ELF-1 (cell line): ENCODE measurements at regions not wholly inside any gene's neighbourhood (a gene's known extent, or its start where the extent isn't known, plus 50 kb on each side); places are given as distances from the start of the nearest gene placed in this dataset.

Experiments
- DNase-seq: peaks from one replicate; pipeline ENCODE4 v3.0.0-alpha.2; 2016; ENCODE audit warnings: low read depth, low spot score

DNA sequence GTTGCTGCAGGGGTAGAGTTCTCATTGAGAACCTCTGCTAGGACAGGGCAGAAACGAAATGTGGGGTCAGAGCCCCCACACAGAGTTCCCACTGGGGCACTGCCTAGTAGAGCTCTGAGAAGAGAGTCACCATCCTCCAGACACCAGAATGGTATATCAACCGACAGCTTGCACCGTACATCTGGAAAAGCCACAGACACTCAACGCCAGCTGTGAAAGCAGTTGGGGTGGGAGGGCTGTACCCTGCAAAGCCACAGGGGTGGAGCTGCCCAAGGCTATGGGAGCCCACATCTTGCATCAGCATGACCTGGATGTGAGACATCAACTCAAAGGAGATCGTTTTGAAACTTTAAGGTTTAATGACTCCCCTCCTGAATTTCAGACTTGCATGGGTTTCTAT lies 284.0 kb upstream of the DEPDC1 start:
- no peak for DNase-seq

- DNase-seq, result no peak
Observed at GRCh38 chr1:68782890-68783289, 286.0 kb upstream of the DEPDC1 start.

DNA sequence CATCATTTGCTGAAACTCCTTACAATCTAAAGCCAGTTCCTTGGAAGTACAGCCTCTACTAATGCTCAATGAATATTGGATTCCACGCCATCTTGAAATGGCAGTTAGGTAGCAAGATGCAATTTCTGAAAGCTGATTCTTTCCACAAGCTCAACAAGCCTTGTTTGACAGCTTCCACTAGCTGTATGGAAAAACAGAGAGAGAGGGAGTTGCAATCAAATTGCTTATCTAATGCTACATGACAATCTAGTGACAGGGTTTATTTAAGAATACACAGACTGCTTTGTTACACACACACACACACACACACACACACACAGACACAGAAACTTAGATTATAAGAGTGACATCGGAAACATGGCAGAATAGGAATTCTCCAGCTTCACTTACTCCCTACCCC lies 288.4 kb upstream of the DEPDC1 start:
- DNase-seq, result no peak

- DNase-seq, result no peak
Observed at GRCh38 chr1:68788762-68789161, 291.9 kb upstream of the DEPDC1 start.

DNA sequence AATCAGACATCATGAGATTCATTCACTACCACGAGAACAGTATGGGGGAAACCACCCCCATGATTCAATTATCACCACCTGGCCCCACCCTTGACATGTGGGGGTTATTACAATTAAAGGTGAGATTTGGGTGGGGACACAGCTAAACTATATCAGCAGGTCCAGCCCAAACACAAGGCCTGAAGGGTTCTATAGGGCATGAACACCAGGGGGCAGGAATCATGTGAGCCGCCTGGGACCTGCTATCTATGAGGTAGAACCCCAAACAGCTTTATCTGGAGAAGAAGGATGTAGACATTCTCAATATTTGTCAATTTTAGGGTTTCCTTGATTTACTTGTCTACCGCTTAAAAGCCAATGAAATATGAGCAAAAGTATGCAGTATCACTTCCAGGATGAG lies 294.9 kb upstream of the DEPDC1 start:
- peak; percentile 8 for DNase-seq

GRCh38 chr1:68795956-68796355 lies 299.1 kb upstream of the DEPDC1 start:
- no peak for DNase-seq

DNA sequence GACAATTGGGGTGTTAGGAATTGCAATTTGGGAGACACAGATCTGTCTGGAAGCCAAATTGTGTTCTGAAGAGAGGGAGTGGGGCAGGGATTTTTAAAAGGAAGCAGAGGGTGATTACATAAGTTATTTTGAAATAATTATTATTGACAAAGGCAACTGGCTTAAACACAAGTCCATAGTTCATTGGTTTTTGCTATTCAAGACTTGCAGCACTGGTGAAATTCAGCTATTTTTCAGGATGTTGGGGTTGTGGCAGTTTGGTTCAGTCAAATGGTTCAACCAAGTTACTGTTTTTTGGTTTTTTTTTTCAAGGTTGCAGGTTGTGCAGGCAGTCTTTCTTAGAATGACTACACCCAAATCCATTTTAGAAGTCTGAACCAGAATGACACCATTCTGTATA lies 300.0 kb upstream of the DEPDC1 start:
- DNase-seq, result no peak

- no peak for DNase-seq
Observed at GRCh38 chr1:68798071-68798470, 301.2 kb upstream of the DEPDC1 start.

DNA sequence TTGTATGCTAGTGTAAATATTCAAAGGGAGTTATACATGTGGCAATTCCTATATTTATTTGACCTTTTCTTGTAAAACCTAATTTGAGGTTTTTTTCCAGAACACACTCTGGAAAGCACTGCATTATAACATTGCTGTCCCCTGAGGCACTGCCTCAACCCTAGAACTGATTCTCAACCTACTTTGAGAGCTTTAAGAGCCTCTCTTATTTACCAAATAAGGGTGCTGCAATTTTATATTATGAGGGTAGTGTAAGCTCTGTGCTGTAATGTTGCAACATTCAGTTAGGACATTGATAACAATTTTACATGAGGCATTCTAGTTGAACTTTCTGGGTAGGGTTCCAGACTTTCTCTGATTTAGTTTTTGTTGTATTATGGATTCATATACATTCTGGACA lies 302.2 kb upstream of the DEPDC1 start:
- DNase-seq, result no peak

GRCh38 chr1:68800182-68800581 lies 303.3 kb upstream of the DEPDC1 start:
- no peak for DNase-seq

DNA sequence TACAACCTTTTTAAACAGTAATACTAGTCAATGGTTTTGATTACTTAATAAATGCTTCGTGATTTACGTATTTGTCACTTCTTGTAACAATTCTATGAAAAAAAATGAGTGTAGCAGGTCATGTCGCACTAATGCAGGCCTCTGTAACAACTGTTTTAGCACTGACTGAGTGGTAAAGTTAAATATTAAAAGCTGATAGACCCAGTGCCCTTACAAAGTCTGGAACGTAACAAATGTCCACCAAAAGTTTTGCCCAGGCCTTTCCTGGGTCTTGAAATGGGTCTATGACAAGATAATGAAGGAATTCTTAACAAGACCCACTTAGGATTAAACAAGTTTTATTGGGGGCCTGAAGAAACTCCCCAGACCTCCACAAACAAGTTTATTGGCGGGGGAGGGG lies 304.6 kb upstream of the DEPDC1 start:
- no peak for DNase-seq

GRCh38 chr1:68805097-68805641 lies 308.3 kb upstream of the DEPDC1 start:
- no peak for DNase-seq

DNA sequence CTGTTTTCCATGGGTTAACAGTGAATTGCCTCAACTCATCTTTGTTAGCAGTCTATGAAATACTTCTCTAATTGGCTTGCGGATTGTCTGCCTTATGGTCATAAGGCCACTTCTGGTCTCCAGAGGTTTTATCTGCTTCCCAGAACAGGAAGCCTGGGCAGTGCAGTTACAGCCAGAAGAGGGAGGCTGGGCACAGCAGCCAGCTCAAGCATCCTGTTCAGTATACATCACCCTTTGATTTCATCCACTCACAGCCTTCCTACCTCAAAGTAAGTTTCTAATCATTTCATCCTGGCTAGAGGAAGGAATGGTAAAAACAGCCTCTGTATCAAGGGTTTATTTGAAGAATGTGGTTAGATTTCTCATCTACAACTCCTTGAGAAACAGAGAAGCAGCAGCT lies 311.5 kb upstream of the DEPDC1 start:
- DNase-seq, result peak; percentile 20

DNA sequence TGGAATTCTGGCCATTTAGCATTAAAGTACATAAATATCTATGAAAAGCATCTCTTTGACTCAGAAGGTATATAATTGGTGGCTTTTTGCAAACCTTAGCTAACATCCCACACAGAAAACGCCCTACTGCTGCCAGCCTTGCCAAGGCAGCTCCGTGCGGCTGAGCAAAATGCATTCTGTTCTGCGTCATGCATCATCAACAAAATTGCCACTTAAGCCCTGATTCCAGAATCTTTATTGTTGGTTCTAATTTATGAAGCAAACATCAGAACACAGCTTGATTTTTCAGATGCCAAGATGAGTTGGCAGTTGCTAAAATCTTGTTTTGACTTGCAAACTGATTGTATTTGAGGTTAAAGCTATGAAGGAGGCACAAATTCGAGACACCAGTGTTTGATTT lies 314.9 kb upstream of the DEPDC1 start:
- DNase-seq, result no peak

DNA sequence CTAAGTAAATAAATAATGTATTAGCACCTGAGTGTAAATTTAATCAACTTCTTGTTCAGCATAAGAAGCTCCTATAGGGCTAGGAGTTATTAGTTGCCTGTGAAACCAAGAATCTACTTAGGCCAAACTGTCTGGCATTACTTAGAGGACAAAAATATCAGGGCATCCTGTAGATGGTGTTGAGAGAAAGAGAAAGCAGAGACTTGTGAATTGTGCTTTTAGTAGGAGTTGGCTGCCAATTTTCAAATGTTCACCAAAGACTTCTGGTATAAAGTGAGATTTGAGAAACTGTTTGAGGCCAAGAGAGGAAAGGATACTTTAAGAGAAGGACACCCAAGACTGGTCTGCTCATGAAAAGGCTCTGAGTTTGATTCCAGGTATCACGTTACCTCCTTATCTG lies 315.5 kb upstream of the DEPDC1 start:
- DNase-seq, result no peak

DNA sequence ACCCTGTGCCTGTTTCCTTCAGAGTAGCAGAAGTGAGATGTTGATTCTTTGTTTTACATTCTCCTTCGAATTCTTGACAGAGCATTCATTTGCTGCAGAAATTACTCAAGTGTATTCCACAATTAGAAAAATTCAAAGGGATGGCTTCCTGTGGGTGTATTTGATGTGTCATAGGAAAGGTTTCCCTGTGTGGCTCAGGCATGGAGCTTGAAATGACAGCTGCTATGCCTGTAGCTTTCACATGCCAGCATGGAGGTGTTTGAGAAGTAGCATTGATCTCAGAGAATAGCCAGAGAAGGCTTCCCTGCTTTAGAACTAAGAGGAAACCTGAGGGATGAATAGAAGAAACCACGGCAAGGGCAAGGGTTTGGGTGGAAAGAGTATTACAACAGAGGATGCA lies 317.2 kb upstream of the DEPDC1 start:
- no peak for DNase-seq

GRCh38 chr1:68815632-68816031 lies 318.8 kb upstream of the DEPDC1 start:
- peak; percentile 64 for DNase-seq

DNA sequence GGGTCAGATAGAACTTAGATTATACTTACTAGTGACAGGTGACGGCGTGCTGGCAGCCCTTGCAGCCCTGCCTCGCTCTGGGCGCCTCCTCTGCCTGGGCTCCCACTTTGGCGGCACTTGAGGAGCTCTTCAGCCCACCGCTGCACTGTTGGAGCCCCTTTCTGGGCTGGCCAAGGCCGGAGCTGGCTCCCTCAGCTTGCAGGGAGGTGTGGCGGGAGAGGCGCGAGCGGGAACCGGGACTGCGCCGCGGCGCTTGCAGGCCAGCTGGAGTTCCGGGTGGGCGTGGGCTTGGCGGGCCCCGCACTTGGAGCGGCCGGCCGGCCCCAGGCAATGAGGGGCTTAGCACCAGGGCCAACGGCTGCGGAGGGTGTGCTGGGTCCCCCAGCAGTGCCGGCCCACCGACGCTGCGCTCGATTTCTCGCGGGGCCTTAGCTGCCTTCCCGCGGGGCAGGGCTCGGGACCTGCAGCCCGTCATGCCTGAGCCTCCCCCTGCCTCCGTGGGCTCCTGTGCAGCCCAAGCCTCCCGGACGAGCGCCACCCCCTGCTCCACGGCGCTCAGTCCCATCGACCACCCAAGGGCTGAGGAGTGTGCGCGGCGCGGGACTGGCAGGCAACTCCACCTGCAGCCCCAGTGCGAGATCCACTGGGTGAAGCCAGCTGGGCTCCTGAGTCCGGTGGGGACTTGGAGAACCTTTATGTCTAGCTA lies 320.8 kb upstream of the DEPDC1 start:
- peak; percentile 20 for DNase-seq

GRCh38 chr1:68819190-68819829 lies 322.4 kb upstream of the DEPDC1 start:
- DNase-seq, result peak; percentile 19

DNA sequence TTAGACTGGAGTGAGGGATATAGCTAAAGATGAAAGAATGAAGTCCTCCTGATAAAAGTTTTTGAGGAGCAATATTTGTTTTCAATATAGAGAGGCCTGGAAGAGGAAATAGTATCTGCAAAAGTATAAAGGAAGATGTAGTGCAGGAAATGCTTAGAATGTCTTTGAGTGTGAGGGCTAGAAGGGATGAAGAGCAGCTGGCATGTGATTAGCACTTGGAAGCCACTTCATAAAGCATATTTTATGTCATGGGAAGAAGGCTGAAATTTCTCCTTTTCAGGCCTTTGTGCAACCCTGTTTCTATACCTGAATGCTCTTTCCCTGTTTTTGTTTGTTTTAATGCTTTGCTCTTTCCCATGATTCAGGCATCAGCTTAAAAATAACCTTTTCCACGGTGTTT lies 323.3 kb upstream of the DEPDC1 start:
- DNase-seq, result no peak

DNA sequence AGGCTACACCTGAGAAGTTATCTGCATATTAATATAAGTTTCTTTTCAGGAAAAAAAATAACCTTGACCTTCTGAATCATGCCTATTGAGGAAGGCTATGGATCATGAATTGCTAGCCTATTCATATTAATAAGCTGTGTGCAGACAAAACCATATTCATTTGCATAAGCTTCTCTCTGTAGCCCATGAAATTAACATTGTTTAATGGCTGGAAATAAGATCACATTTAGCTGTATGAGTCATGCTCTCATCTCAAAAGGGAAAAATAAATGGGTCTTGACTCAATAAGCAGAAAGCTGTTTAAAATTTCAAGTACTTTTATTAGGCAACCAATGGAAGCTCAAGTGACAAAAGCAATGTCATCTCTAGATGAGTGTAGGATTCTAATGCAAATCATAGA lies 330.0 kb upstream of the DEPDC1 start:
- DNase-seq, result no peak

DNA sequence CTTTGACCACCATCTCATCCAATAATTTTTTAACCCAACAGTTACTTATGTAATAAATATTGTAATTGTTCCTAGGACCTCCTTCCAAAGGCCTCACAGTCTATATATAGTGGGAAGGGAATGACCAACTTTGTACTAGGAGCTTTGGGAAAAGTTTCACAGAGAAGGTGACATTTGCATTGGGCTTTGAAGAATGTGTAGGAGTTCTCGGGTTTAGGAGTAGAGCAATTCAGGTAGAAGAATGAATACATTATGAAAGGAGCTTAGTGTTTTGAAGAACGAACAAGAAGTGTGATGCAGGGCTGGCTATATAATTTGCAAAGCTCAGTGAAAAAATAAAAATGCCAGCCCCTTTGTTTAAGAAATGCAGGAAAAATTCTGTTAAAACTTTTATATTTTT lies 330.4 kb upstream of the DEPDC1 start:
- no peak for DNase-seq

DNA sequence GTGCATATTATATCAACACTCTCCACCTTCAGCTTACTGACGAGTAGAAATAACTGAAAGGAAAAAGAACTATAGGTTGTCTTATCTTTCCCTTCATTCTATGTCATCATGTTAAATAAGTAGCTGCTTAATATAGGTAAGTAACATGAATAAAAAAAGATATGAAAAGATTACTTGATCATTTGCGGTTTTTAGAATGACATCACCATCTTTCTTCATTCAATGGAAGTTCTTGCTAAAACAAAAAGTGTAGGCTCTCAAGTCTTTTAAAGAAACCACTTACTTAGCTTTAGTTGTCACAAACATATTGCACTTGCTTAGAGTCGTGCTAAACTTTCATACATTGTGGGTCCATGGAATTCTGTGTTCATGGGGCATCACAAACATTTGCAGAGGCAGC lies 331.1 kb upstream of the DEPDC1 start:
- DNase-seq, result no peak
